GM21360 (cell line): ENCODE measurements at regions not wholly inside any gene's neighbourhood (a gene's known extent, or its start where the extent isn't known, plus 50 kb on each side); places are given as distances from the start of the nearest gene placed in this dataset.
"Not testable (repeated sequence)": the region's sequence is repeated elsewhere in the genome, so short reads cannot be mapped to it uniquely, and the experiment has no call there.

Source experiments
- ATAC-seq: cut with Tn5 transposase; IDR thresholded peaks from one replicate; pipeline ENCODE4 v1.9.1; 2021; ENCODE audit warnings: mild to moderate bottlenecking, moderate library complexity; ENCODE audit not compliant: unreplicated experiment

DNA sequence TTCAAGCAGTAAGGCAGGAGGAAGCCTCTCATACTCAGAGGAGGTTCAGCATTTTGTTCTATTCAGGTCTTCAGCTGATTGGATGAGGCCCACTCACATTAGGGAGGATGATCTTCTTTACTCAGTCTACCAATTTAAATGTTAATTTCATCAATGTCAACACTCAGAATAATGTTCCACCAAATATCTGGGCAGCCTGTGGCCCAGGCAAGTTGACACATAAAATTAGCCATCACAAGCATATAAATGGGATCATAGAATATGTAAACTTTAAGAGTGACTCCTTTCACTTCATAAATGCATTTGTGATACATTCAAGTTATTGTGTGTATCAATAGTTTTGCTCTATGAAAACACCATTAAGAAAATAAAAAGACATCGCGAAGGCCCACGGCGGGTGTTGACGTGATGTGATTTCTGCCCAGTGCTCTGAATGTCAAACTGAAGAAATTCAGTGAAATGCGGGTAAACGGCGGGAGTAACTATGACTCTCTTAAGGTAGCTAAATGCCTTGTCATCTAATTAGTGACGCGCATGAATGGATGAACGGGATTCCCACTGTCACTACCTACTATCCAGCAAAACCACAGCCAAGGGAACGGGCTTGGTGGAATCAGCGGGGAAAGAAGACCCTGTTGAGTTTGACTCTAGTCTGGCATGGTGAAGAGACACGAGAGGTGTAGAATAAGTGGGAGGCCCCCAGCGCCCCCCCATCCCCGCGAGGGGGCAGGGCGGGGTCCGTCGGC is 536.1 kb upstream of the AUTS2 start:
- ATAC-seq, result no peak

DNA sequence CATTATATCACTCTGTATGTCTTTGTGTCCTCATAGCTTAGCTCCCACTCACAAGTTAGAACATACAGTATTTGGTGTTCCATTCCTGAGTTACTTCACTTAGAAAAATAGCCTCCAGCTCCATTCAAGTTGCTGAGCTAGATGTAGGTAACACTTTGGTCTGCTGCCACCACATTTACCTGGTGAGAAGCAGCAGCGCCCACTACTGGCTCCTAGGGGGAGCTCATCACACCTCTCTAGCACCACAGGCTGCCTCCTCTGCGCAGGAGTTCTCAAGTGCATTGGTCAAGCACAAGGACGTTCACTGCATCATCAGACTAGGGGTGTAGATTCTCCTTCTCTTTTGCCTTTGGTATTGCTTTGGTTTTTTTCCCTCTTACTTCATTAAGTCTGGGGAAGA is 530.9 kb upstream of the AUTS2 start:
- ATAC-seq, result no peak

DNA sequence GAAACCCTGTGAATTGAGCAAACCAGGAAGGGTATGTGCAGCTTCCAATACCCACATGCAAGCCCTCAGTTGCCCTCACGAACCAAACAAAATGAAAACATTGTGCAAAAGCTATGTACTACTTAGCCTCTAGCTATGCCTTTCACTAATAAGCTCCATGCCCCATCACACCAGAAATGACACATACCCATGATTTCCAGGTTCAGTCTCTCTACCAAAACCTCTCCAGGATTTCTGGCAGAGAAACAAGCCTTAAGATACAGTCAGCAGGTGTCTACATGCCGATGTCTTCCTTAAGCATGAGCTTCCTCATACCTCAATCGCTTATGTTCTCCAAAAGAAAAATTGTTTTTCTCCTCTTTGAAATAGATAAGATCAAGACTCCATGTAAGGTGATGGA is 527.8 kb upstream of the AUTS2 start:
- no peak for ATAC-seq

DNA sequence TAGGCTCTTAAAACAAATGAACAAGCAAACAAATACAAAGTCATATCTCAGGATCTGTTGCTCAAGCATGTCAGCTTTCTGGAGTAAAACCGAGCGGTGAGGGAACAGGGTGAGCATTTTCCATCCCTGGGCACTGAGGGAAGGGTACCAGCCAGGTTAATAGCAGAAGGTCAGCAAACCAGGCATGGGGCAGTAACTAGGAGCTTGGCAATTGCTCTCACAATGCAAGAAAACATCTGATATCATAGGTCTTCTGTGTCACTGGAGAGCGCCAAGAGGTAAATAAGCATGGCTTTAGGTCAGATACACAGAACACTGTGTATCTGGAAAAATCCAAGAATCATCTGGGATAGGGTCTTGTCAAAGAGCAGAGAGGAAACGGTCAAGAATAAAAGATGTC is 521.7 kb upstream of the AUTS2 start:
- ATAC-seq, result no peak

DNA sequence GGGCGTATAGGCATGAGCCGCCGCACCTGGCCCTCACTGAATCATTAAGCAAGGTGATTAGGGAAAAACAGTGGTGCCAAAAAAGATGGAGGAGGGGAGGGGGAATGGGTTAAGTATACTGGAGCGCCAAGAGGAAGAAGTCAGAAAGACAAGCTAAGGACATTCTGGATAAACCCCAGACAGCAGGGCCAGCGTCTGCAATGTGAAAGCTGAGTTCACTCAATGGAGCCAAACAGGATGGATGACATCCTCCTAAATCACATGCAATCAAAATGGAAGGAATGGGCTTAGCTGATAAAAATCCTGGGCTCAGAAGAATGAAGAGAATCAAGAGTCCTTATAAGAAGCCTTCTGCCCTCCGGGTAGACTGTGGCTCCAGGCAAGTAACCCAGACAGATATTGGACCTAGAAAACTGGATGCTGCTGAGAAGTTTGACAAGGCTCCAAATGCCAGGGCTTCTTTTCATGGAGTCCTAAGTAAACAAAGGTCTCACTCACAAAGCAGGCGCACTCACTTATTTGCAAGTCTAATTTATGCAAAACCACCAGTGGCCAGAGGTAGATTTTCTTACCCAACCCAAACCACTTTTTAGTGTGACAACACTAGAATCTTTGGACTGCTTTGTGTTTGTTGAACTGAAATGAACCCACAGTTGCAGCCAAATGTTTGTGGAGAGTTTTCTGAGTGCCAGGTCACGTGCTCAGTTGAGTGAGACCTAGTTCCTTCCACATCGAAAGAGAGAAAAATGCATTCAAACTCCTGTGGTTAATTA is 519.1 kb upstream of the AUTS2 start:
- no peak for ATAC-seq

DNA sequence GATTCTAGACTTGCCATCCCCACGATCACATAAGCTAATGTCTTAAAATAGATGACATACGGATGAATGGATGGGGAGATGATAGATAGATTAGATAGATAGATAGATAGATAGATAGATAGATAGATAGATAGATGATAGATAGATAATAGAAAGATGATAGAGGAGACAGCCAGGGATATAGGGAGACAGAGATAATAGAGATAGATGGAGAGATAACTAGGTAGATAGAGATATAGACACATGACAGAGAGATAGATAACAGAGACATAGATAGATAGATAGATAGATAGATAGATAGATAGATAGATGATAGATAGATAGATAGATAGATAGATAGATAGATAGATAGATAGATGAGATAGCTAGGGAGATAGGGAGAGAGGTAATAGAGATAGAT is 511.0 kb upstream of the AUTS2 start:
- ATAC-seq, result not testable (repeated sequence)

DNA sequence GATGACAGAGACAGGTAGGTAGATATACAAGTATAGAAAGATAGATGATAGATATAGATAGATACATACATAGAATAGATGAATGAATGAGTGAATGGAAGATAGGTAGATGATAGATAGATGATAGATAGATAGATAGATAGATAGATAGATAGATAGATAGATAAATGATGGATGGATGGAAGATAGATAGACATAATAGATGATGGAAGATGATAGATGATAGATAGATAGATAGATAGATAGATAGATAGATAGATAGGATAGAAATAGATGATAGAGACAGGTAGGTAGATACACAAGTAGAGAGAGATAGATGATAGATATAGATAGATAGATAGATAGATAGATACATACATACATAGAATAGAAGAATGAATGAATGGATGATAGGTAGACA is 510.1 kb upstream of the AUTS2 start:
- no peak for ATAC-seq

DNA sequence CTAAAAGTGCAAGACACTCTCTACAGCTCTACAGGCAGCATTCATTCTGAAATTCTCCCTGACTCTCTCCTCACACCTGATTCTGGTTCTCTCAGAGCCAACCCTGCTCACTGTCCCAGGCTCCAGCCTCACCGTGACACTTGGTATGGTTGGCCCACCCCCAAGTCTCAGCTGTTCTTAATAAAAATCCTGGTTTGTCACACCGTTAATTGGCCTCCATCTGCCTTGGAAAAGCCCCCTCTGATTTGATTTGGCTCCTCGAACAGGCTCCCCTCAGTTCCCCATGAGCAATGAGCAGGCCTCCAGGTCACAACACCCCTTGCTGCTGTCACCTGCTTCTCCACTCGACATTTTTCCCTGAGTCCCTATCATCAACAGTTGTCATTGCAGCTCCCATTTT is 507.3 kb upstream of the AUTS2 start:
- ATAC-seq, result no peak

DNA sequence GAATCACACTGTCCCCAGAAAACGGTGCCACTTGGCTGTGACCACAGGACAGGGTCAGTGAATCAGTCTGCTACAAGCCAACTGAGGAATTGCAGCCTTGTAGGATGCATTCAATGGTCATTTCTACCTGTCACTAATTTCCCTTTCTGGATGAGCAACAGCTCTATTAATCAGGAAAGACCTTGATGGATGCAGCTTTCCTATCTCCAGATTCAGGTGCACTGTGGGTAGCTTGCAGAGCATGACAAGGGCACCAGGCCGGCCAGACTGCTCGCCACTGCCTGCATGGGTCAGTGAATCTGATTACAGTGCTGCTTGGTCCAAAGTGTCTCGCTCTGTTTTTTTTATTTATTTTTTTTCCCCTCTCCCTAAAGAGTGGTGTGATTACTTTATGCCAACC is 506.8 kb upstream of the AUTS2 start:
- ATAC-seq, result no peak

DNA sequence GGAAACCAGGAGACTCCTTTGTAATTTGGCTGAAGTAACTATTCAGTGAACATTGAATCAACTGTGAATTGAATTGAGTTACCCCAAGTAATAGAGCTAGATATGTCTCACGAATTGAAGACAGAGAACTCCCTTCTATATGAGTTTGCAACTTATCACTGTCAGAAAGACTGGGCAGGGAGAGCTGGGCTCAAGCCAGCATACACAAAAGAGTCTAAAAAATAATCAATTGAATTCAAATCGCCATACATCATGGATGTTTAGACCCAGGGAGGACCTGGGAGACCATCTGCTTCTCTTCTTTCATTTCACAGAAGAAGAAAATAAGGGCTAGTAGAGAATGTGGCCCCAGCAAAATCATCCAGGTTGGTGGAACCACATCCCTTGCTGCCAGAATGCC is 503.1 kb upstream of the AUTS2 start:
- no peak for ATAC-seq

DNA sequence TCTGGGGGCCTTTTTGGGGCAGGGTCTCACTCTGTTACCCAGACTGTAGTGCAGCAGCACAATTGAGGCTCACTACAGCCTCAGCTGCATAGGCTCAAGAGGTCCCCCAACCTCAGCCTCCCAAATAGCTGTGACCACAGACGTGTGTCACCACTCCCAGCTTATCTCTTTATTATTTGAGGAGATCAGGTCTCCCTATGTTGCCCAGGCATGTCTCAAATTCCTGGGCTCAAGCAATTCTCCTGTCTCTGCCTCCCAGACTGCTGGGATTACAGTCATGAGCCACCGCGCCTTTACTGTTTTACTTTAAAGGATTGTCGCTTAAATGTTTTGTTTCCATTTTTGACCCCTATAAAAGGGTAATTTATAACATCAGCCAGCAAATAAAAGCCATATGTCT is 502.6 kb upstream of the AUTS2 start:
- ATAC-seq, result no peak

DNA sequence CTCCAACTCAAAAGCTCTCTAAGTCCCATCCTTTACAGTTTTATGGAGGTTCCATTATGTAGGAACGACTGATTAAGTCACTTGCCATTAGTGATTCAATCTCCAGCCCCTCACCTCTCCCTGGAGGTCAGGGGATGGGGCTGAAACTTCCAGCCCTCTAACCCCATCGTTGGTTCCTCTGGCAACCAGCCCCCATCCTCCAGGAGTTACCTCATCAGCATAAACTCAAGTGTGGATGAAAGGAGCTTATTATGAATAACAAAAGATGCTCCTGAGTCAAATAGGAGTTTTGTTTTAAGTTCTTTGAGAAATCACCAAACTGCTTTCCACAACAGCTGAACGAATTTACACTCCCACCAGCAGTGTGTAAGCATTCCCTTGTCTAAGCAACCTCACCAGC is 494.3 kb upstream of the AUTS2 start:
- ATAC-seq, result no peak

DNA sequence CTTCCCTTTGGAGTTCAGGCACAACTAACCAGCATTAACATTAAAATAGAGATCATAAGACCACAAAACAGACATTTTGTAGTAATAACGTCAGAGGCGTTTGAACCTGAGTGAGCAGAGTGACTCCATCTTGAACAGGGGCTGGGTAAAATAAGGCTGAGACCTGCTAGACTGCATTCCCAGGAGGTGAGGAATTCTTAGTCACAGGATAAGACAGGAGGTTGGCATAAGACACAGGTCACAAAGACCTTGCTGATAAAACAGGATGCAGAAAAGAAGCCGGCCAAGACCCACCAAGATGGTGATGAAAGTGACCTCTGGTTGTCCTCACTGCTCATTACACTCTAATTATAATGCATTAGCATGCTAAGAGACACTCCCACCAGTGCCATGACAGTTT is 493.2 kb upstream of the AUTS2 start:
- no peak for ATAC-seq

DNA sequence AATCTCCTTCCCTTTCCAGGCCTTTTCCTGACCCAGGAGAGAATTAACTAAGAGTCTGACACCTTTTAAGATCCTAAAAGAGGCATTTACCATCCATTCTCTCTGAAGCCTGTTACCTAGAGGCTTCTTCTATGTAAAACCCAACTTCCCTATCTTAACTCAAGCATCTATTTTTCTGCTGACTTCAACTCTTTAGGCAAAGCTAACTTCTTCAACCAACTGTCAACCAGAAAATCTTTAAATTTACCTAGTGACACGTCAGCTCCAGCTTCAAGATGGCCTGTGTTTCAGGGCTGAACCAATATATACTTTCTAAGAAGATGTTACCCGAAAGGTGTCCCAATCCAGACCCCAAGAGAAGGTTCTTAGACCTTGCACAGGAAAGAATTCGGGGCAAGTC is 492.3 kb upstream of the AUTS2 start:
- no peak for ATAC-seq

DNA sequence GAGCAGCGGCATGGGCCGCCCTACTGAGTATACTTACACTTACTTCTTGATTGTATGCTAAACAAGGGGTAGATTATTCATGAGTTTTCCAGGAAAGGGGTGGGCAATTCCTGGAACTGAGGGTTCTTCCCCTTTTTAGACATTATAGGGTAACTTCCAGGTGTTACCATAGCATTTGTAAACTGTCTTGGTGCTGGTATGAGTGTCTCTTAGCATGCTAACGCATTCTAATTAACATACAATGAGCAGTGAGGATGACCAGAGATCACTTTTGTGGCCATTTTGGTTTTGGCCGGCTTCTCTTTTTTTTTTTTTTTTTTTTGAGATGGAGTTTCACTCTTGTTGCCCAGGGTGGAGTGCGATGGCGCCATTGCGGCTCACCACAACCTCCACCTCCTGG is 491.8 kb upstream of the AUTS2 start:
- ATAC-seq, result not testable (repeated sequence)

DNA sequence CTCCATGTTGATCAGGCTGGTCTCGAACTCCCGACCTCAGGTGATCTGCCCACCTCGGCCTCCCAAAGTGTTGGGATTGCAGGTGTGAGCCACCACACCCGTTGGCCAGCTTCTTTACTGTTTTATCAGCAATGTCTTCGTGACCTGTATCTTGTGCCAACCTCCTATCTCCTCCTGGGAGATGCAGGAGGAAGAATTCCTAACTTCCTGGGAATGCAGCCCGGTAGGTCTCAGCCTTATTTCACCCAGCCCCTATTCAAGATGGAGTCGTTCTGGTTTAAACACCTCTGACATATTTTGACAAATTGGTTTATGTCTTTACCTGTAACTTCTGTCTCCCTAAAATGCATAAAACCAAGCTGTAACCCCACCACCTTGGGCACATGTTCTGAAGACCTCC is 491.3 kb upstream of the AUTS2 start:
- not testable (repeated sequence) for ATAC-seq

DNA sequence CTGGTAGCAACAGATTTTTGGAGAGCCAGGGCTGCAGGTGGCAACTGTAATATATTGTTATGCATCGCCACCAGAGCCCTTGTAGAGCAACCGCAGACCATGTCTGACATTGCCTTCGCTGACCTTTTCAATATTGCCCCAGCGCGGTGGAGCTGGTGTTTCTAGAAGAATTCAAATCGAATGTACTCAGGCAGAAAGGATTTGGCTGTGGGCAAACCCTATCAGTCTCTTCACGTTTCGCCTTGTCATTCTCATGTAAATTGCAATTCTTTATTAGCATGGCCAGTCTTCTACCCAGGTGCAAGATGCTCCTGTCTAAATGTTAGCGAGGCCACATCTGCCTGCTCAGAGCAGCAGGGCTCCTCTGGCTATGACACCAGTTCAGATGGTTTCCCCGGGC is 490.2 kb upstream of the AUTS2 start:
- no peak for ATAC-seq

DNA sequence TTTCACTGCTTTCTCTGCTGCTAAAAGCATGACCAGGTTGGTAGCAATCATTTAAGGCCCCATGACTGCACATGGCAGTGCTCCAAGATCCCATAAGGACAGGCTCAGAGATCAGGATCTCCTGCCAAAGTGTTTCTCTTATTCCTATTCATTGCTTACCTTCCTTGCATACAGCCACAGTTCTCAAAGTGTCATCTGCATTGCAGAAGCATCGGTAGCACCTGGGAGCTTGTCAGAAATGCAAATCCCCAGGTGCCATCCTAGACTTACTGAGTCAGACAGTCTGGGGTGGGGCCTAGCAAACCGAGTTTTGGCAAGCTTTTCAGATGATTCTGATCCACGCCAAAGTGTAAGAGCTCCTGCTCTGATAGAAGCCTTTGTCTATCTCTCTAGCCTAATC is 489.0 kb upstream of the AUTS2 start:
- ATAC-seq, result no peak

DNA sequence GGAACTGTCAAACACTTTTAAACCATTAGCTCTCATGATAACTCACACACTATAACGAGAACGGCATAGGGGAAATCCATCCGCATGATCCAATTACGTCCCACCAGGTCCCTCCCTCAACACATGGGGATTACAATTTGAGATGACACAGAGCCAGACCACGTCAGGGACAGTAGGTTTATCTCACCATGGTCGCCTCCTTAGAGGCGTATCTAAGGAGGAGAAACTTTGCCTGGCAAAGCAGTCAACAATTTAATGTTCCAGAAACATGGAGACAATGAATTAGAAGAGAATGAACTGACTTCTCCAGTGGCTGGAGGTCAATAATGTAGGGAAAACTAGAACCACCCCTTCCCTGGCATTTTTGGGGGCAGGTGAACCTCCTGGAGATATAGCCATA is 488.4 kb upstream of the AUTS2 start:
- ATAC-seq, result no peak

DNA sequence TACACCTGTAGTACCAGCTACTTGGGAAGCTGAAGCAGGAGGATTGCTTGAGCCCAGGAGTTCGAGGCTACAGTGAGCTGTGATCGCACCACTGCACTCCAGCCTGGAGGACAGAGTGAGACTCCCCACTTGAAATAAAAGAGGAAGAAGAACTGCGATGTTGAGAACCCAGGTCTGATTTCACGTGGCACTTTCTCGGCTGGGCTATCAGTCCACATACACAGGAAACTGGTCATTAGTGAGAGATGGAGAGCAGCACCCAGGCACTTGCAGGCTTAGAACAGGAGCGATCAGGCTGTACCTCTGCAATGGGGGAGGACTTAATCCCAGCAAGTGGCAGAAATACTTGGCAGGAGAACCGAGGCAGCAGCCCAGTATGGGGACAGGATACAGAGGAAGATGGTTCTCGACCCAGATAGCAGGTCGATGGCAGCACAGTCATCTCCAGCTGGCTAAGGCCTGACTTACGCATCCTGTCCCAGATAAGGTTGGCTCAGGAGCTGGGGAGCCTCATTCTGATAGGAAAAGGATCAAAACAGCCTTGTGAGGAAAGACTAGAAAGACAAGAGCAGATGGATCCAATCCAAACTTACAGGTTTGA is 487.7 kb upstream of the AUTS2 start:
- ATAC-seq, result no peak

DNA sequence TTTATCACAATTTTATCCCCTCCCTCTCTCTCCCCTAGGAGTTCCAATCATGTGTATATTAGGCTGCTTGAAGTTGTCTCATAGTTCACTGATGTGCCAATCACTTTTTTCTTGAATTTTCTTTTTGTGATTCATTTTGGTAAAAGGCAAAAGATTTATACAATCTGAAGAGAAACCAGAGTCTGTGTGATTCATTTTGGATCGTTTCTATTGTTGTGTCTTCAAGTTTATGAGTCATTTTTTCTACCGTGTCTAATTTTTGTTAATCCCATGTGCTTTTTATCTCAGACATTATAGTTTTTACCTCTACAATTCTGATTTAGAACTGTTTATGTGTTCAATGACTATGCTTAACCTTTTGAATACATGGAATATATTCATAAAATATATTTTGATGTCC is 483.9 kb upstream of the AUTS2 start:
- no peak for ATAC-seq

DNA sequence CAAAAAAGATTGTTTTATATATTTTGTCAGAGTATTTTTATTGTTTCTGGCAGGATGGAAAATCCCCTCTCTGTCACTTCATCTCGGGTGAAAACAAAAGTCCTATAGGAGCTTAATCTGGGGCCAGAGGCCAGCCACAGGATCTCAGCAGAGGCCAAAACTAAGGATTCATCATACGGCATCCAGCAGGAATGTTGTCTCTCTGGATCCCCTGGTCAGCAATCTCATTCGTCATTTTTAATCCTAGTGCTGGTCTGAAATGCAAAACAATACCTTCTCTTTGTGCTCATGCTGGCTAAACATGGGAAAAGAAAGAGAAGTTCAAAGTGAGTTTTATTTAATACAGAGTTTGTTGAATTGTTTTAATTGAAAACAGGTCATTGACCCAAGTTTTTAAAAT is 482.5 kb upstream of the AUTS2 start:
- no peak for ATAC-seq
